Activated CD8-positive, alpha-beta memory T cell treated with anti-CD3 and anti-CD28 coated beads for 1 hour (primary cell): ENCODE measurements at regions not wholly inside any gene's neighbourhood (a gene's known extent, or its start where the extent isn't known, plus 50 kb on each side); places are given as distances from the start of the nearest gene placed in this dataset.

Experiments used
- DNase-seq, 2 donors: peaks; one replicate each; pipeline ENCODE4 v3.0.0-alpha.2; 2020; ENCODE audit warnings: low read depth in 1 of 2; ENCODE audit errors: extremely low read depth in 1 of 2

GRCh38 chrX:76228499-76228898 lies 55.6 kb downstream of the PBDC1 start:
- DNase-seq: no peak

DNA sequence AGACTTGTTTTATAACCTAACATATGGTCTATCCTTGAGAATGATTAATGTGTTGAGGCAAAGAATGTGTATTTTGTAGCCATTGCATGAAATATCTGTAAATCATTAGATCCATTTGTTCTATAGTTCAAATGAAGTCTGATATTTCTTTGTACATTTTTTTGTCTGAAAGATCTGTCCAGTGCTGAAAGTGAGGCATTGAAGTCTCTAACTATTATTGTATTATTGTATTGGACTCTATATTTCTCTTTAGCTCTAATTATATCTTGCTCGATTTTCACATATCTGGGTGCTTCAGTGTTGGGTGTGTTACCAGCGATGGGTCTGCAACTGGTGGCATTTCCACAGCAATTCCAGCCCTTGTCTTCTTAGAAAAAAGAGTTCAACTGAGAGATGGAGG lies 76.0 kb downstream of the PBDC1 start:
- no peak for DNase-seq

DNA sequence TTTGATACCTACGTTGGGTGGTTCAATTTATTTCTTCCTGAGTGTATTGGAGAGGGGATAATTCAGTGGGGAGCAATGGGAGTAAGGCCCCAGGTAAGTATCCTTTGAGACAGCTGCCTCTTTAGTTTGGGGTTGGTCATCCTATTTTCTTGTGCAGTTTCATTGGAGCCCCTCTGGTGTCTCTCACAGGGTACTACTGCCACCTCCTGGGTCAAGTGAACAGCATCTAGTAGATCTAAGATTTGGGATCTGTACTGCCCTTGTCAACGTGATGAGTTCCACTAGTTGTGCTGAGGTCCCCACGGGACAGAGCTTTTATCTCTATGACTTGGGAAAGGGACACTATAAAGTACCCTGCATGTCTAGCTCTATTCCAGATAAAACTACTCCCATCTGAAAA lies 80.6 kb downstream of the PBDC1 start:
- peak; percentile 3 to 8 for DNase-seq

- DNase-seq: peak in 1 of 2 donors; percentile 7
These were observed 106.1 kb downstream of the PBDC1 start for GRCh38 chrX:76279007-76279406.
